Astrocyte of the hippocampus (primary cell): ENCODE measurements at regions not wholly inside any gene's neighbourhood (a gene's known extent, or its start where the extent isn't known, plus 50 kb on each side); places are given as distances from the start of the nearest gene placed in this dataset.

Source experiments
- DNase-seq: peaks from one replicate; pipeline ENCODE4 v3.0.0; 2011; ENCODE audit warnings: low read depth, low spot score

GRCh38 chr12:30153981-30154380 lies 370.2 kb upstream of the TMTC1 start:
- no peak for DNase-seq

- no peak for DNase-seq
These were observed 369.0 kb upstream of the TMTC1 start for GRCh38 chr12:30152705-30153104.

GRCh38 chr12:30151831-30152230 lies 368.1 kb upstream of the TMTC1 start:
- no peak for DNase-seq

GRCh38 chr12:30146561-30146960 lies 362.8 kb upstream of the TMTC1 start:
- DNase-seq: no peak

- no peak for DNase-seq
These were observed 361.9 kb upstream of the TMTC1 start for GRCh38 chr12:30145684-30146032.

GRCh38 chr12:30144777-30145683 lies 361.3 kb upstream of the TMTC1 start:
- no peak for DNase-seq

GRCh38 chr12:30142301-30142700 lies 358.6 kb upstream of the TMTC1 start:
- no peak for DNase-seq

GRCh38 chr12:30138483-30138882 lies 354.7 kb upstream of the TMTC1 start:
- DNase-seq: peak; percentile 67

- no peak for DNase-seq
These were observed 353.0 kb upstream of the TMTC1 start for GRCh38 chr12:30136696-30137095.

GRCh38 chr12:30135776-30136175 lies 352.0 kb upstream of the TMTC1 start:
- DNase-seq: no peak

- no peak for DNase-seq
These were observed 350.5 kb upstream of the TMTC1 start for GRCh38 chr12:30134229-30134628.

GRCh38 chr12:30126944-30127343 lies 343.2 kb upstream of the TMTC1 start:
- DNase-seq: no peak

- DNase-seq: no peak
These were observed 336.8 kb upstream of the TMTC1 start for GRCh38 chr12:30120522-30120921.

GRCh38 chr12:30117483-30117882 lies 333.7 kb upstream of the TMTC1 start:
- no peak for DNase-seq

GRCh38 chr12:30111719-30112118 lies 328.0 kb upstream of the TMTC1 start:
- DNase-seq: no peak

GRCh38 chr12:30110958-30111586 lies 327.3 kb upstream of the TMTC1 start:
- DNase-seq: peak; percentile 59

GRCh38 chr12:30110498-30110897 lies 326.8 kb upstream of the TMTC1 start:
- DNase-seq: no peak

GRCh38 chr12:30108666-30109065 lies 324.9 kb upstream of the TMTC1 start:
- no peak for DNase-seq

- no peak for DNase-seq
These were observed 322.6 kb upstream of the TMTC1 start for GRCh38 chr12:30106204-30106965.

- DNase-seq: no peak
These were observed 321.8 kb upstream of the TMTC1 start for GRCh38 chr12:30105505-30105904.

- DNase-seq: no peak
These were observed 321.2 kb upstream of the TMTC1 start for GRCh38 chr12:30104971-30105370.

GRCh38 chr12:30100741-30101140 lies 317.0 kb upstream of the TMTC1 start:
- peak; percentile 38 for DNase-seq
